GM21381 (cell line): ENCODE measurements at regions not wholly inside any gene's neighbourhood (a gene's known extent, or its start where the extent isn't known, plus 50 kb on each side); places are given as distances from the start of the nearest gene placed in this dataset.
"Not testable (repeated sequence)": the region's sequence is repeated elsewhere in the genome, so short reads cannot be mapped to it uniquely, and the experiment has no call there.

Source experiments
- ATAC-seq: cut with Tn5 transposase; IDR thresholded peaks from one replicate; pipeline ENCODE4 v1.9.1; 2021; ENCODE audit warnings: mild to moderate bottlenecking, moderate library complexity; ENCODE audit not compliant: unreplicated experiment

DNA sequence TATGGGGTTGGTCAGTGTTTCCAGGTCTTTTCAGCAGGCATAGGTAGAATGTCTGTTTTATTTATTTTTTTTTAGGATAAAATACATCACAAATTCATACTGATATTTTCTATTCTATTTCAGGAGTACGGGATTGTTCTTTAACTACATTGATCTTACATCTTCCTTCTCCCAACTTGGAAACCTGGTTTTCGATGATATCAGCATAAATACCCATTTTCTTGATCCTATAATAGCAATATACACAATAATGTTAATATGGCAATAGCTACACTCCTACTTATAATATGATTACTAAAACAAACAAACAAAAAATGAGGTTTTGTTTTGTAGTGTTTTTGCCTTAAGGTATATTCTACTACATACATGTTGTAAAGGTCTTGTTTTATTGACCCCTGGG lies 962.4 kb upstream of the GOT2 start:
- ATAC-seq: no peak

DNA sequence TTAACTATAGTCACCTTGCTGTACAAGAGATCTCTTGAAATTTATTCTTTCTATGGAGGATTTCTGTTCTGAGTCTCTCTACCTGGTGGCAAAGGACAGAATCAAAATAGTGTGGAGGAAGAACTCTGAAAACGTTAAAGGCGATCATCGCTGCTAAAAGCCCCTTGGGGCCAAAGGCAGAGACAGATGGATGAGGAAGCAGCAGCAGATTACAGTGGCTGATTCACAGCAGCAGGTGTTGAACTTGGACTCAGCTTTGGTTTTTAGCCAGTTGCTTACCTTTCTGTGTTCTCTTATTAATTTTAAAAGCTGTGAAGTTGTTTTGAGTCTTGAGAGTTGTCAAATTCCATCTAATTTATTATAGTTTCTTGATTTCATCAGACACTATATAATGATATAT lies 956.1 kb upstream of the GOT2 start:
- no peak for ATAC-seq

- ATAC-seq: no peak
Measured at GRCh38 chr16:59688006-59688405, 953.9 kb upstream of the GOT2 start.

DNA sequence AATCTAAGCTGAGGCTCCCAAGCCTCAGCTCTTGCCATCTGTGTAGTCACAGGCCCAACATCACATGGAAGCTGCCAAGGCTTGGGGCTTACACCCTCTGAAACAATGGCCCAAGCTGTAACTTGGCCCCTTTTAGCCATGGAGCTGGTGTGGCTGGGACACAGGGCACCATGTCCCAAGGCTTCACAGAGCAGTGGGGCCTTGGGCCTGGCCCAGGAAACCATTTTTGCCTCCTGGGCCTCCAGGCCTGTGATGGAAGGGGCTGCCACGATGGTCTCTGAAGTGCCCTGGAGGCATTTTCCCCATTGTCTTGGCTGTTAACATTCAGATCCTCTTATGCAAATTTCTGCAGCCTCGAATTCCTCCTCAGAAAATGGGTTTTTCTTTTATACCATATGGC lies 952.3 kb upstream of the GOT2 start:
- ATAC-seq: no peak

DNA sequence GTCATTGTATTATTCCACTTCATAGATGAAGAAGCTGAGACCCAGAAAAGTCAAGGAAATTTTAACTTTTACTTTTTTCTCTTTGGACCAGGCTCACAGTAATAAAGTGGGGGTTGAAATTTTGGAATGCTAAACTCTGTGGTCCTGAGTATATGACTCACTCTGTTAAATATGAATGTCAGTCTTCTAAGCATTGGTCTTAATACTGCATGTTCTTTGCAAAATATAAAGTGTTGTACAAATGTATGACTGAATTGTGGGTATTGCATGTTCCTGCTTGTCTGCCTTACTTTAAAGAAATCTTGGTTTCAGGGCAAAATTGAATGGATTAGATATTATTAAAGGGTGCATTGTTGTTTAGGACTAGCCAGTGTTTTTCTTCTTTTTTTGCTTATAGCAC lies 950.8 kb upstream of the GOT2 start:
- ATAC-seq: no peak

GRCh38 chr16:59683709-59684108 lies 949.6 kb upstream of the GOT2 start:
- ATAC-seq: no peak

DNA sequence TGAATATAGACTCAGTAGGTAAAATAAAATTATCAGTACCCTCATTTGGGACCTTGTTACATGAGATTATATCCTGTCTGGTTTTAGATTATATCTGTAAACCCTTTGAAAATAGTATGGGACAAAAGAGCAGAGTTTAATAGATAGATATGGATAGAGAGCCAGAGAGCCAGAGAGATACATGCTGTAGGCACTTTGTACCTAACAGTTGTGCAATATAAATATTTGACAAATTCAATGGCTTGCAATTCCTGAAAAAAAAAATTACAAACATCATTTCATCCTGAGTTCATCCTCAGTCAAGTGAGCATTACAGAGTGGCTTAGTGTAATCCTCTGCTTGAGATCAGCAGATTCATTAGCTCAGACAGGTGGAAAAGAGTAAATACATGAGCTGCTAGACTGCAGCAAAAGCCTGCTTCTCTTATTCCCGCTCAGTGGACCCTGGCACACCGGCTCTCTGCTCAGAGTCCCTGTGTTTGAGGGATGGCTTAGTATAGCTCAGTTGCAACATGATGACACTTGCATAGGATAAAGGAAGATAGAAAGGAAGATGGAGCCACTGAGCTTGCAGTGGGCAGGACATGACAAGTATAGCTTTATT lies 931.6 kb upstream of the GOT2 start:
- no peak for ATAC-seq

GRCh38 chr16:59658572-59658971 lies 924.5 kb upstream of the GOT2 start:
- no peak for ATAC-seq

DNA sequence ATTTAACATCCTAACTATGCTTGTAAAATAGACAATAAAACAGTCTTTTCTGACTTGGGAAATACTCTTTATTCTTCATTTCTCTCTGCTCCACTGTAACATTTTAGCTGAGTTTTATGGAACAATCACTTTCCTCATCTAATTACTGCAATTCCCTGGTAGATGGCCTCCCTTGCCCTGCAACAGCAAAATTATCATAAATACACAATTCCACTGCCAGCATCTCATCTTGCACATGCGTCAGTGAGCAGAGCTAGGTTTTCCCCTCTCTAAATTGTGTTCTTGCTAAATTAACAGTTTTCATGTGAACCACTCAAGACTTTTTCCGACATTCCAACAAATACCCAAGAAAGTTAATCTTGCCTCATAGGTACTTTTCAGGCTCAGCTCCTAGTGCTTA lies 920.9 kb upstream of the GOT2 start:
- ATAC-seq: no peak

GRCh38 chr16:59654455-59654854 lies 920.3 kb upstream of the GOT2 start:
- ATAC-seq: no peak

GRCh38 chr16:59651662-59652061 lies 917.5 kb upstream of the GOT2 start:
- no peak for ATAC-seq

DNA sequence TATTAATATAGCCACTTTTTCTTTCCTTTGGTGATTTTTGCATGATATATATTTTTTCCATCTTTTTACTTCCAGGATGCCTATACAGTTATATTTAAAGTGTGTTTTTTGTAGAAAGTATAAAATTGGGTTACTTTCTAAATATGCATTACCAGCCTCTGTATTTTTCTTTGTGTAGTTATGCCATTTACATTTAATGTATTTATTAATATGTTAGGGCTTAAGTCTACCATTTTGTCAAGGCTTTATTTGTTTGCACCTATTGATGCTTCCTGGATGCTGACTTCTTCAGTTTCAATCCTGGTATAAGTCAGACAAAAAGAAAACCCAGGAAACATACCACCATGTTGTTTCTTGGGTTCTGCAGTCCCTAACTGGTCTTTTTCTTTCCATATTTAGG lies 911.1 kb upstream of the GOT2 start:
- no peak for ATAC-seq

DNA sequence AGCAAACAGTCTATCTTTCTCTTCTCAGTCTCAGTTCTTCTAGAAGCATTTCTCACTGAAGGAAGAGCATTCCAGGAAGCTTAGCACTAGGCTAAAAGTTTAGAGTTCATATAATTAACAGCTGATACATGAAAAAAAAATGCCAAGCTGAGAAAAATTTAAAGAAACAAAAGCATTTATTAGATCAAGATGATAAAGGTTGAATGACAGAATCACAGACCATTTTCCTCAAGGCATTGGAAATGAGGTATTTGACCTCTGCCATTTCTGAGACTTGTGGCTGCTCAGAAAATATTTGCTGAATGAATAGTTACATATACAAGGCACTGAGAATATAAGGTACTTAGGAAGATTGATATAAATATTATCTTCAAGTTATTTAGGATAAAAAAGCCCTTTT lies 901.6 kb upstream of the GOT2 start:
- ATAC-seq: no peak

DNA sequence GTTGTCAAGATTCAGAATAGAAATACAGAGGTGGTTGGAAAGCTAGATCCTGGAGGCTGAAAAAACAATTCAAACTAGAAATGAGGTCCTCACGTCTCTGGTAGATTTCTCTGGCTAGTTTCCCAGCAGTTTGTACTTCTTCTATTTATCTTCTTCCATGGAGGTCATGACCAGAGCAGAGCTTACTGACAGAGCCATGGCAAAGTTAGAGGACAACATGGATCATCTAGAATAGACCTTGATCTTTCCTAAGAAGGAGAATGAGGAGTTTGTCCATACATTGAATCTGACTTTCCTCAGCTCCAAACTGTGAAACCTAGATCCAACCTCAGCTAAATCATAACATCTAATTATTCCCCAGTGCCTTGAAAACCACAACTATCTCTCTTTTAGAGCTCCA lies 900.8 kb upstream of the GOT2 start:
- ATAC-seq: no peak

DNA sequence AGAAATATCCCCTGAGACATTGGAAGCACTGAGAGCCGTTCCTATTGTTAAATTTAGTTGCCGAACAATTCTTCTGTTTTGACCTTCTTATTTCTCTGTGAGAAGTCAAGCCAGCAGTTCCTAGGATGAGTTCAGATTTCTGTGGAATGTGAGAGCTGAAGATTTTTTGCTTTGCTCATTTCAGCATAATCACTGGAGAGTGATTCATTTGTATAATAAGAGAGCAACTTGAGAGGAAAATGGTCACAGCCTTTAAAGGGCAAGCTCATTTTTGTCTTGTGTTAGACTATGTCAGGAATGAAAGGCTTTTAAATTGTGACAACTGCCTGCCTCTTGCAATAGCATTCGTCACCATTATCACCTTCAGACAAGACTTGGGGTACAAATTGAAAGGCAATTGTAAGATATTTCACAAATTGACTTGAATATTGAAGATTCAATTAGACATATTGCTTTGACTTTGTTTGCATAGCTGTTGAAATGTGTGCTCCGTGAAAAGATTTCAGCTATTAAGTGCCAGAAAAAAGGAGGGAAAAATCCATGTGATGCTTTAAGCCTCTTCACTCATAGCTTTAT lies 900.0 kb upstream of the GOT2 start:
- no peak for ATAC-seq

DNA sequence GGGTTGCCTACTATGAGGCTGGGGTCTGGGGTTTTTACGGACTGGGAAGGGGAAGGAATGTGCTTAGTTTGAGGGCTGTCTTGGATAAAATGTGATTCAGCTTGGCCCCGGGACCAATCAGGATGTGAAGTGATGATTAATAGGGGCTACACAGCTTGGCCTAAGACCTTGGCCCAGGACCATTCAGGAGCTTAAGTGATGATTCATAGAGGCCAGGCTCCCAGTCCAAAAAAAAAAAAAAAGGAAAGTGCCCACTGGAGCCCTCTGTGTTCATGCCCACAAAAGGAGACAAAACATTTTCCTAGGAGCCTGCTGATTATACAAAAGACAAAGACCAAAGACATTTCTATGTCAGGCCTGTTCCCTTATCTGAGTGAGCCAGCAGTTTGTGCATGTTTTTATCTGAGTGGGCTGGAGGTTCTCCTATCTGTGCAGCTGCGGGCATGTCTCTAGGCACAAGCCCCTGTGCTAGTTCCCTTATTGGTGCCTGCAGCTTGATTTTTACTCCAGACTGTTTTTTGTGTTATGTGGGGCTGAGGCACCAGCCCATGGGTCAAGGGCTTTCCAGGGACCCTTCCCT lies 898.2 kb upstream of the GOT2 start:
- no peak for ATAC-seq

- ATAC-seq: not testable (repeated sequence)
Measured at GRCh38 chr16:59624381-59624780, 890.3 kb upstream of the GOT2 start.

GRCh38 chr16:59614466-59615240 lies 880.5 kb upstream of the GOT2 start:
- no peak for ATAC-seq

DNA sequence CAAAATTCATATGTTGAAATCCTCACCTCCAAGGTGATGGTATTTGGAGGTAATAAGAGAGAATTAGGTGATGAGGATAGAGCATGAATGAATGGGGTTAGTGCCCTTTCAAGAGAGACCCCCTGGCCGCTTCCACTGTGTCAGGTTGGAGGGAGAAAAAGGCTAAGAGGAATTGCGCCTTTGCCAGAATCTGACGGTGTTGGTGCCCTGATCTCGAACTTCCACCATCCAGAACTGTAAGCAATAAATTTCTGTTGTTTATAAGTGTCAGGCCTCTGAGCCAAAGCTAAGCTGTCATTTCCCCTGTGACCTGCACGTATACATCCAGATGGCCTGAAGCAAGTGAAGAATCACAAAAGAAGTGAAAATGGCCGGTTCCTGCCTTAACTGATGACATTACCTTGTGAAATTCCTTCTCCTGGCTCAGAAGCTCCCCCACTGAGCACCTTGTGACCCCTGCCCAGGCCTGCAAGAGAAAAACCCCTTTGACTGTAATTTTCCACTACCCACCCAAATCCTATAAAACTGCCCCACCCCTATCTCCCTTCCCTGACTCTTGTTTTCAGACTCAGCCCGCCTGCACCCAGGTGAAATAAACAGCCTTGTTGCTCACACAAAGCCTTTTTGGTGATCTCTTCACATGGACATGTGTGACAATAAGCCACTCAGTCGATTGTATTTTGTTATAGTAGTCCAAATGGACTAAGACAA lies 878.9 kb upstream of the GOT2 start:
- not testable (repeated sequence) for ATAC-seq

DNA sequence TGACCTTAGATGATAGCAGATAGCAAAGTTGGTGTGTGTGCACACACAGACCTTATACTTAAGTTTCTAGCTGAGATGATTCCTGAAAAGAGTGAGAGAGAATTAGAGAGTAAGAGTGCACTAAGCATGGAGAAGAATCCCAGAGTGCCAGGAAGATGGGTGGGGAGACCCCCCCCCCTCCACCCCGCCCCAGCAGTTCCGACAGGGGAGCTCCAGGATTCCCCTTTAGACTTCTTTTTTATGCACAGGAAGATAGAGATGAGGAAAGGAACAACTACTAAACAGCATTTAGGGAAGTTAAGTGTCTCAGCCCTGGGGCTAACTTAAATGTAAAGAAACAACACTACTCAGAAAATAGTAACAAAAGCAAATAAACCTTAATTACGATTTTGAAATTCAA lies 878.0 kb upstream of the GOT2 start:
- no peak for ATAC-seq

- no peak for ATAC-seq
Measured at GRCh38 chr16:59611556-59611955, 877.4 kb upstream of the GOT2 start.
